K562 (cell line): ENCODE measurements at regions not wholly inside any gene's neighbourhood (a gene's known extent, or its start where the extent isn't known, plus 50 kb on each side); places are given as distances from the start of the nearest gene placed in this dataset.

Experiments used
- ATAC-seq: fragments of 200-7000 bp; cut with Tn5 transposase; 3 replicates; pipeline ENCODE4 v1.9.1; 2020; ENCODE audit warnings: moderate library complexity
- BruUV-seq: library from RNA; stranded (reverse); fragments of 400-500 nt; replicated peaks from 2 replicates; lab custom pipeline; 2021; lab: Mats Ljungman, UMichigan
- CTCF ChIA-PET: fragments of 300-600 bp; formaldehyde crosslinking; extraction: SDS; loops from one replicate; lab custom pipeline; 2021; ENCODE audit warnings: low intra/inter-chr PET ratio; lab: Yijun Ruan, JAX
- POLR2A ChIA-PET: fragments of 300-600, 350-650 bp; sonication (Branson Sonifier 250); formaldehyde crosslinking; extraction: SDS; loops from one replicate; lab custom pipeline; 2021; ENCODE audit warnings: antibody characterized with exemption, inconsistent platforms; lab: Yijun Ruan, JAX
- DNase-seq, 4 experiments: peaks; one replicate each; pipeline versions ENCODE4 v3.0.0 to v3.0.0-alpha.2; 2011 to 2018; ENCODE audit warnings: low spot score in 3 of 4, mixed read lengths in 3 of 4; ENCODE audit errors: extremely low read depth in 1 of 4
- FAIRE-seq: peaks from 2 replicates; lab custom pipeline; 2011; peaks lifted over from hg19 to GRCh38; lab: Jason Lieb, UNC
- H2AFZ ChIP-seq: 2 replicates; pipeline ENCODE4 v1.6.0; 2011; ENCODE audit warnings: low read depth, low read length, control low read depth, inconsistent platforms
- H3K27ac ChIP-seq: fragments of 200-600 bp; 3 replicates; pipeline ENCODE4 v1.8.0; 2011; ENCODE audit warnings: low read depth, mild to moderate bottlenecking, control low read depth, inconsistent platforms, low read length, moderate library complexity, mixed read lengths; ENCODE audit errors: extremely low read depth
- H3K27me3 ChIP-seq, 2 experiments: fragments of 300-600 bp in 1 of 2; 2 replicates in 1 of 2; 3 replicates in 1 of 2; pipeline versions ENCODE4 v1.6.0 to v1.8.0; 2011; ENCODE audit warnings: inconsistent platforms in 2 of 2, low read length in 2 of 2, mild to moderate bottlenecking in 1 of 2, mixed read lengths in 1 of 2, moderate library complexity in 1 of 2; ENCODE audit not compliant: control insufficient read depth in 2 of 2, insufficient read depth in 2 of 2
- H3K36me3 ChIP-seq: fragments of 300-600 bp; 3 replicates; pipeline ENCODE4 v1.8.0; 2011; ENCODE audit warnings: mild to moderate bottlenecking, low read length, inconsistent platforms; ENCODE audit not compliant: control insufficient read depth, insufficient read depth
- H3K4me1 ChIP-seq, 2 experiments: fragments of 200-600 bp in 1 of 2; replicated peaks in 1 of 2; 2 replicates in 1 of 2; 3 replicates in 1 of 2; pipeline versions ENCODE4 v1.5.1 to v1.8.0; 2011; ENCODE audit warnings: inconsistent platforms in 2 of 2, low read length in 2 of 2, mild to moderate bottlenecking in 1 of 2, mixed read lengths in 1 of 2, moderate library complexity in 1 of 2; ENCODE audit not compliant: control insufficient read depth in 2 of 2, insufficient read depth in 2 of 2
- H3K4me2 ChIP-seq: 2 replicates; pipeline ENCODE4 v1.6.1; 2011; ENCODE audit warnings: low read length, control low read depth, inconsistent platforms, mixed read lengths; ENCODE audit not compliant: insufficient read depth
- H3K4me3 ChIP-seq: fragments of 200-600 bp; sonication (generic), shearing (Covaris generic); 2 replicates; pipeline ENCODE4 v1.5.1; 2016; ENCODE audit warnings: control low read depth, inconsistent platforms
- H3K79me2 ChIP-seq: fragments of 200-600 bp; 3 replicates; pipeline ENCODE4 v1.8.0; 2011; ENCODE audit warnings: low read length, inconsistent platforms; ENCODE audit not compliant: control insufficient read depth, insufficient read depth
- H3K9ac ChIP-seq, 2 experiments: 2 replicates each; pipeline versions ENCODE4 v1.6.0 to v1.6.1; 2011; ENCODE audit warnings: low read depth in 2 of 2, low read length in 2 of 2, control low read depth in 1 of 2, inconsistent platforms in 1 of 2, mild to moderate bottlenecking in 1 of 2, mixed read lengths in 1 of 2; ENCODE audit not compliant: insufficient read depth in 1 of 2
- H3K9me1 ChIP-seq: one replicate; pipeline ENCODE4 v1.6.0; 2011; ENCODE audit warnings: inconsistent platforms, mild to moderate bottlenecking, low read length, moderate library complexity; ENCODE audit not compliant: control insufficient read depth, insufficient read depth
- H3K9me3 ChIP-seq: replicated peaks from 2 replicates; pipeline ENCODE4 v1.5.1; 2011; ENCODE audit warnings: low read depth, low read length, inconsistent platforms; ENCODE audit not compliant: control insufficient read depth, insufficient read depth
- H4K20me1 ChIP-seq: replicated peaks from 2 replicates; pipeline ENCODE4 v1.6.1; 2011; ENCODE audit warnings: low read length, inconsistent platforms, mixed read lengths; ENCODE audit not compliant: control insufficient read depth, insufficient read depth
- CBX3 ChIP-seq, 2 experiments: IDR thresholded peaks; 1 replicate in 1 of 2; 2 replicates in 1 of 2; pipeline ENCODE4 v1.6.1; 2012; ENCODE audit warnings: inconsistent platforms in 2 of 2, low read length in 2 of 2, borderline replicate concordance in 1 of 2, control low read depth in 1 of 2
- HDAC8 ChIP-seq: fragments of 450-650 bp; IDR thresholded peaks from 2 replicates; pipeline ENCODE4 v1.6.1; 2016; ENCODE audit warnings: mild to moderate bottlenecking, missing genetic modification characterization, moderate library complexity, missing compliant biosample characterization
- NBN ChIP-seq: fragments of 450-650 bp; IDR thresholded peaks from 2 replicates; pipeline ENCODE4 v1.6.1; 2016; ENCODE audit warnings: low read depth, mild to moderate bottlenecking
- TFE3 ChIP-seq: fragments of 450-650 bp; formaldehyde crosslinking; IDR thresholded peaks from 2 replicates; pipeline ENCODE4 v1.4.0; 2020; ENCODE audit warnings: mild to moderate bottlenecking, mixed read lengths
- ZNF695 ChIP-seq: fragments of 450-650 bp; formaldehyde crosslinking; IDR thresholded peaks from 2 replicates; pipeline ENCODE4 v1.4.0; 2020; ENCODE audit warnings: mild to moderate bottlenecking, moderate library complexity
- WGBS: fragments of 100-300 bp; shearing (Covaris generic); methylation state at CpG from one replicate; pipeline ENCODE4 v1.1.6; 2016; ENCODE audit warnings: low coverage, mixed read lengths; ENCODE audit not compliant: insufficient coverage; ENCODE audit errors: missing lambda C conversion rate; 5-methylcytosine and 5-hydroxymethylcytosine counted together
- in situ Hi-C: fragments of 300-500 bp; cut with MboI; formaldehyde crosslinking; loops from 4 replicates; pipeline ENCODE4 v1.15.0; 2018; ENCODE audit warnings: inconsistent platforms, mixed read lengths
- intact Hi-C: fragments of 100-400 bp; cut with micrococcal nuclease; formaldehyde crosslinking; loops from 2 replicates; pipeline ENCODE4 v1.14.2; 2022
- TF ChIP-seq, protein P1 (sequence below): sonication (generic); formaldehyde crosslinking; IDR thresholded peaks from 2 replicates; pipeline ENCODE4 v1.8.0; 2022; ENCODE audit warnings: mild to moderate bottlenecking, low read depth, missing genetic modification reagents
- TF ChIP-seq, protein P2 (sequence below): fragments of 450-650 bp; IDR thresholded peaks from 2 replicates; pipeline ENCODE4 v1.6.1; 2017; ENCODE audit warnings: antibody characterized with exemption, mild to moderate bottlenecking

DNA sequence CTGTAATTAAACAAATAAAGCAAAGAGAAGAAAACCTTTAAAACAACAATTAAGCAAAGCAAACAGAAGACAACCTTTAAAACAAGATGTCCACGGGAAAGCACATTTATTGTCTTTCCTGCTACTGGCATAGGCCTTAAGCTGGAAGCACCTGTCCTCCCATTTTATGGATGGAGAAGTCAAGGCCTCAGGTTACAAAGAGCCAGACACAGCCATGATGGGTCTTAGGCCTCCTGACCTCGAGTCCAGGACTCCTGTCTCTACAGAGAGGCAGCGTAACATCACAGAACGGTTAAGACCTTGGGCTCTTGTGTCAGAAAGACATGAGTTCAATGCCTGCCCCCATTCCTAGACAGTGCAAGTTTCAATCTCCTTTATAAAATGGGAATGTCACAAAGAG is 54.7 kb upstream of the INSYN1 start:
- Histone ChIP-seq H3K79me2 (no peaks in the 10 kb centered on the region), H3K9me3 (no peaks in the 10 kb centered on the region), H3K4me2 (no peak overlapping the region), H3K36me3 (no peaks in the 10 kb centered on the region), H3K9me1 (no peaks in the 10 kb centered on the region), H3K27me3 (peaks cover 6 to 61% of the 10 kb centered on the region in 2 experiments; a peak in 3 of 5 replicates), H2AFZ (no peak overlapping the region), H3K4me1 (no peaks in the 10 kb centered on the region), H3K9ac (no peak overlapping the region), H3K4me3 (no peak overlapping the region), H4K20me1 (no peaks in the 10 kb centered on the region; the same call in 1 of the 2 replicates), H3K27ac (no peak overlapping the region)
- CTCF ChIA-PET = no interaction called here
- FAIRE-seq (no peak), DNase-seq (no peak), ATAC-seq (no peak)
- 0% methylated on average over 4 of the region's 4 CpGs for WGBS
- POLR2A ChIA-PET = interaction anchor here (0.9 kb wide), 1 partner anchor 10 kb away, joined by 3 read pairs; no protein-coding TSS in a partner anchor
- intact Hi-C loops (no loop called here), in situ Hi-C loops (no loop called here)
- BruUV-seq = no TSS peak
- TF ChIP-seq, protein P1, sequence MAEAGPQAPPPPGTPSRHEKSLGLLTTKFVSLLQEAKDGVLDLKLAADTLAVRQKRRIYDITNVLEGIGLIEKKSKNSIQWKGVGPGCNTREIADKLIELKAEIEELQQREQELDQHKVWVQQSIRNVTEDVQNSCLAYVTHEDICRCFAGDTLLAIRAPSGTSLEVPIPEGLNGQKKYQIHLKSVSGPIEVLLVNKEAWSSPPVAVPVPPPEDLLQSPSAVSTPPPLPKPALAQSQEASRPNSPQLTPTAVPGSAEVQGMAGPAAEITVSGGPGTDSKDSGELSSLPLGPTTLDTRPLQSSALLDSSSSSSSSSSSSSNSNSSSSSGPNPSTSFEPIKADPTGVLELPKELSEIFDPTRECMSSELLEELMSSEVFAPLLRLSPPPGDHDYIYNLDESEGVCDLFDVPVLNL (CRISPR knock-in tag) = no peak
- TF ChIP-seq CBX3 (IDR thresholded peaks at IDR 0.05; ENCODE audit: borderline replicate concordance in 1 of 2, low read length in 2 of 2) = no peak
- no peak for TF ChIP-seq HDAC8 (tag)
- no peak for TF ChIP-seq NBN
- TF ChIP-seq, protein P2, sequence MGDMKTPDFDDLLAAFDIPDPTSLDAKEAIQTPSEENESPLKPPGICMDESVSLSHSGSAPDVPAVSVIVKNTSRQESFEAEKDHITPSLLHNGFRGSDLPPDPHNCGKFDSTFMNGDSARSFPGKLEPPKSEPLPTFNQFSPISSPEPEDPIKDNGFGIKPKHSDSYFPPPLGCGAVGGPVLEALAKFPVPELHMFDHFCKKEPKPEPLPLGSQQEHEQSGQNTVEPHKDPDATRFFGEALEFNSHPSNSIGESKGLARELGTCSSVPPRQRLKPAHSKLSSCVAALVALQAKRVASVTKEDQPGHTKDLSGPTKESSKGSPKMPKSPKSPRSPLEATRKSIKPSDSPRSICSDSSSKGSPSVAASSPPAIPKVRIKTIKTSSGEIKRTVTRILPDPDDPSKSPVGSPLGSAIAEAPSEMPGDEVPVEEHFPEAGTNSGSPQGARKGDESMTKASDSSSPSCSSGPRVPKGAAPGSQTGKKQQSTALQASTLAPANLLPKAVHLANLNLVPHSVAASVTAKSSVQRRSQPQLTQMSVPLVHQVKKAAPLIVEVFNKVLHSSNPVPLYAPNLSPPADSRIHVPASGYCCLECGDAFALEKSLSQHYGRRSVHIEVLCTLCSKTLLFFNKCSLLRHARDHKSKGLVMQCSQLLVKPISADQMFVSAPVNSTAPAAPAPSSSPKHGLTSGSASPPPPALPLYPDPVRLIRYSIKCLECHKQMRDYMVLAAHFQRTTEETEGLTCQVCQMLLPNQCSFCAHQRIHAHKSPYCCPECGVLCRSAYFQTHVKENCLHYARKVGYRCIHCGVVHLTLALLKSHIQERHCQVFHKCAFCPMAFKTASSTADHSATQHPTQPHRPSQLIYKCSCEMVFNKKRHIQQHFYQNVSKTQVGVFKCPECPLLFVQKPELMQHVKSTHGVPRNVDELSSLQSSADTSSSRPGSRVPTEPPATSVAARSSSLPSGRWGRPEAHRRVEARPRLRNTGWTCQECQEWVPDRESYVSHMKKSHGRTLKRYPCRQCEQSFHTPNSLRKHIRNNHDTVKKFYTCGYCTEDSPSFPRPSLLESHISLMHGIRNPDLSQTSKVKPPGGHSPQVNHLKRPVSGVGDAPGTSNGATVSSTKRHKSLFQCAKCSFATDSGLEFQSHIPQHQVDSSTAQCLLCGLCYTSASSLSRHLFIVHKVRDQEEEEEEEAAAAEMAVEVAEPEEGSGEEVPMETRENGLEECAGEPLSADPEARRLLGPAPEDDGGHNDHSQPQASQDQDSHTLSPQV = no peak
- TF ChIP-seq ZNF695 (CRISPR knock-in tag) = no peak
- no peak for TF ChIP-seq TFE3
